ENCODE measurements at regions not wholly inside any gene's neighbourhood (a gene's known extent, or its start where the extent isn't known, plus 50 kb on each side); places are given as distances from the start of the nearest gene placed in this dataset.

- no peak for TF ChIP-seq CTCF (optimal IDR thresholded peaks at IDR 0.05 in 1 of 3, IDR thresholded peaks at IDR 0.05 in 1 of 3, conservative IDR thresholded peaks at IDR 0.05 in 1 of 3; ENCODE audit: extremely low read depth in 1 of 3, insufficient read depth in 2 of 3, low read length in 3 of 3)
- no peak for TF ChIP-seq EZH2 (IDR thresholded peaks at IDR 0.05; ENCODE audit: low read length)
Observed at GRCh38 chr12:97647142-97647541, 184.5 kb downstream of the RMST start.

Measured in keratinocyte (primary cell).